Globus pallidus (tissue), 1 donor: ENCODE measurements at regions not wholly inside any gene's neighbourhood (a gene's known extent, or its start where the extent isn't known, plus 50 kb on each side); places are given as distances from the start of the nearest gene placed in this dataset.
"Not testable (repeated sequence)": the region's sequence is repeated elsewhere in the genome, so short reads cannot be mapped to it uniquely, and the experiment has no call there.

ENCODE experiments used
- DNase-seq: peaks from one replicate; pipeline ENCODE4 v3.0.0-alpha.2; 2015; ENCODE audit warnings: low spot score

DNA sequence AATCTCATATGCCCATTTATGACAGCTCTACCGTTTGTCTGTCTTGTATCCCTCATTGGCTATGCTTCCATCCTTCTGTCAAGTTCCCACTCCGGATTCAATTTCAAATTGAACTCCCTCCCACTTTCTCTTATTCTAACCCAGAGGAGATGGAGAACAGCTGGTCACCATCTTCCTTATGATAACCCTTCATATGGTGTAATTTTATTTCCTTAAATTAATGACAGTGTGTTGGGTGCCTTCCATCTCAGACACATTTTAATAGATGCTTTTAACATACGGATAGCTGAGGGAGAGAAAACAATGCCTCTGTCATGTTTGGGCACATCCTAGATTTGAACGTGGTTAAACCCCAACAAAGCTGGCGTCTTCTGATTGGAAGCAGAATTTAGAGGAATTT lies 103.0 kb upstream of the PLXNA2 start:
- no peak for DNase-seq

DNA sequence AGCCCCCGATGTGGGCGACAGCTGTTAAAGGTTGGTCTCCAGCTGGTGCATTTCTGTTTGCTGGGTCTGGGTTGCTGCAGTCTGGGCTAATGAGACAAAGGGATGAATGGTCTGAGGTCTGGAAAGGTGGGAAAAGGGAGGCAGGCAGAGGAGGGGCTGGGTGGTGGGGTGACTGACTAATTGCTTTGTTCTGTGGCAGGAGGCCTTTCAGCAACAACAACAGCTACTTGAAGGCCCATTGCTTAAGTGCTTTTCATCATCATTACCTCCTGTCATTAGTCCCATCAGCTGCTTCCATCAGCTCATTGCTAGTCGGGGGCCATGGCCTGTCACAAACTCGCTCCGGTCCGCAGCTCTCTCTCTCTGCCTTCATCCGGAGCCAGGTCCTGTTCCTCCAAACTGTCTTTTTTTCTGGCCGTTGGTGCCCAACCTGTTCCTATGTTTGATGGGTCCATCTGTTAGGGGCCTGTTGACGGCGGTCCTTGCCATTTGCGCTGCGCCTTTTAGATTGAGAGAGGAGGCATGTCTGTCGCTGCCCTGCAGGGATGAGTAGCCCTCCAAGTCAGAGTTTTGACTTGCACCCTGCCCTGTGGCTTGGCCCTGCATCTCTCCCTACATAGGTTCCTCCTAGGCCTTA lies 105.6 kb upstream of the PLXNA2 start:
- DNase-seq, result no peak

DNA sequence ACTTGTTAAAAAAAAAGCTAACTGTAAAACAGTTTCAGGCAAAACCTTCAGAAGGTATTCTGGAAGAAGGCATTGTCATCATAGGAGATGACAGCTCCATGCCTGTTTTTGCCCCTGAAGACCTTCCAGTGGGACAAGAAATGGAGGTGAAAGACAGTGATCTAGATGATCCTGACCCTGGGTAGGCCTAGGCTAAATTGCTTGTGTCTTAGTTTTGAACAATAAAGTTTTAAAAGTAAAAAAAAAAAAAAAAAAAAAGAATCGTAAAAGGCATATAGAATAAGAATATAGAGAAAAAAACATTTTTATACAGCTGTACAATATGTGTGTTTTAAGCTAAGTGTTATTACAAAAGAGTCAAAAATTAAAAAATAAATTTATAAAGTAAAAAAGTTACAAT lies 106.6 kb upstream of the PLXNA2 start:
- DNase-seq, result no peak

DNA sequence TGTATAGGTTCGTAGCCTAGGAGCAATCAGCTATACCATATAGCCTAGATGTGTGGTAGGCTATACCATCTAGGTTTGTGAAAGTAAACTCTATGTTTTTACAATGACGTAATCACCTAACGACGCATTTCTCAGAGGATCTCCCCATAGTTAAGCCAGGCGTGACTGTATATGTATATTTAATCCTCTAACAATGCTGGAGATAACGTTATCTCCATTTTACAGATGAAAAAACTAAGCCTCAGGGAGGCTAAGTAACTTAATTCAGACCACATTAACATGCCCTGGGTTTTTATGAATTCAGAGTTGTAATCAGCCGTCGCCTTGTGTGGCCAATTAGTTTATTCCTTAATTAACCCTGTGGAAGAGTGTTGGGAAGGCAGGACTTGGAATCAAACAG lies 107.7 kb upstream of the PLXNA2 start:
- DNase-seq, result no peak

DNA sequence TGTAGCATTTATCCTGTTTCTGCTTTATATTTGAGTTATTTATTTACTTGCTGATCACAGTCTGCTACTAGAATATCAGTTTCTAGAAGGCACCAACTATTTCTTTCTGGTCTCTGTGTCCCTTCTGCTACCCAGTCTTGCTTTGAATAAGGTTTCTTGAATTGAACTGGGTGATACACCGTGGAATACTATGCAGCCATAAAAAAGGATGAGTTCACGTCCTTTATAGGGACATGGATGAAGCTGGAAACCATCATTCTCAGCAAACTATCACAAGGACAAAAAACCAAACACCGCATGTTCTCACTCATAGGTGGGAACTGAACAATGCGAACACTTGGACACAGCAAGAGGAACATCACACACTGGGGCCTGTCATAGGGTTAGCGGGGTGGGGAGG lies 109.6 kb upstream of the PLXNA2 start:
- DNase-seq, result not testable (repeated sequence)

DNA sequence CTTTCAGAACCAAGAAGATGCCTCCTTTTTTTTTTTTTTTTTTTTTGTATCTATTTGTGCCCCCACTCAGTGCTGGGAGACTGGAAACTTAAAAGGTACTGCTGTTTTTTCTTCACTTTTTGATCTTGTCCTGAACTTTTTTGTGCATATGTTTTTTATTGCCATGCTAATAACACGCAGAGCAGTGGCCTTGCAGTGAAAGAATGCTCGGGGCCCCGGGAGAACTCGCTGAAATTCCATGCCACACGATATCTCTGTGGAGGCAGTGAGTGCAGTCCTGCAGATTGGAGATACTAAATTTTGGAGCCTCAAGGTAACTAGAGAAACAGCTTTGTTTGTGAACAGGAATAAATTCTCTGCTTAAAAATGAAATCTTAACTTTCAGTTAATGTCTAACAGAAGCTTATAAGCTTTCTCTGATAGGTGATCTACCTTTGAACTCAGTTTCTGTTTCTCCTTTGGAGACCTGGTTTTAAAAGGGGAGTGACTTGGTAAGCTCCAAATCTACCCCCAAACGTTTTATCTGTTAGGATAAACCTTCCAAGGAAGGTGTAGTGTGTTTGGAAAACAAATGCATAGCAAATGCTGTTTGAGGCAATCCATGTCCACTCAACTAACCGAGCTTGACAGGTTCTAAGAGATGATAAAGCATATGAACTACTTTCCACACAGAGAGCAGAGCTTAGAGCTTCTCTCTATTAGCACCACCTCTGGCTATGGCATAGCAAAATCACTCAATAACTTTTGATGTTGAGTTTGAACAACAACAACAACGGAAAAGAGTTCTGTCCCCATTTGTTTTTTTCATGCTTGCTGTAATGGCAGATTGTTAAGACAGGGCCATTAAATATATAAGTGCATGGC lies 113.7 kb upstream of the PLXNA2 start:
- no peak for DNase-seq

DNA sequence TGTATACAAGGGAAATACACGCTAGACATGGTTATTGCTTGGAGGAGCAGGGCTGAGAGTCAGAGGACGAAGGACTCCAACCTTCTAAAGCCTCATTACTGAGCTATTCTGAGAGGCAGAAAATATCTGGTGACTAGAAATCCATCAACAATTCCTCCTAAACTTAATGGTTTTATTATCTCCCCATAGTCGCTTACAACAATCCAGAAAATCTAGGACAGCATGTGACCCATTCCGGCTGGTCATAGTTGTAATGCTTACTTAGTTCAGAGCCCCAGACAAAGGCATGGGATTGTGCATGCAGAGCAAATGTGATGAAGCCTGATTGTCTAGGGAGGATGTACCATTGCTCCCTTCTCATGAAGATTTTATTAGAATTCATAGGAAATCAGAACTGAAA lies 114.5 kb upstream of the PLXNA2 start:
- DNase-seq, result no peak

DNA sequence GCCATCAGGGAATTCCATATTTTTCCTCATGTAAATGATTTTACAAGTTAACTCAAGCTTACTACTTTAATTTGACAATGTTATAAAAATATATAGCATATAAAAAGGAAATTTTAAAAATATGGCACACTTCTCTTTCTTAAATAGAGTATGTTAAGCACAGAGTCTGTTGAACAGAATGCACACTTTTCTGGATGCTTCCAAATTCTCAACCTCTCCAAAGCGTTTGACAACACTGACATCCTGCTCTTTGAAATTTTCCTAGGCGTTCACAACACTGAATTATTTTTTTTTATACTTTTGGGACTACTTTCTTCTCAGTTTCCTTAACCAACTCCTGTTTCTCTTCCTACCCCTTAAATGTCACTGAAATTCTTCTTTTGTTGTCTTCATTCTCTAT lies 117.8 kb upstream of the PLXNA2 start:
- no peak for DNase-seq

DNA sequence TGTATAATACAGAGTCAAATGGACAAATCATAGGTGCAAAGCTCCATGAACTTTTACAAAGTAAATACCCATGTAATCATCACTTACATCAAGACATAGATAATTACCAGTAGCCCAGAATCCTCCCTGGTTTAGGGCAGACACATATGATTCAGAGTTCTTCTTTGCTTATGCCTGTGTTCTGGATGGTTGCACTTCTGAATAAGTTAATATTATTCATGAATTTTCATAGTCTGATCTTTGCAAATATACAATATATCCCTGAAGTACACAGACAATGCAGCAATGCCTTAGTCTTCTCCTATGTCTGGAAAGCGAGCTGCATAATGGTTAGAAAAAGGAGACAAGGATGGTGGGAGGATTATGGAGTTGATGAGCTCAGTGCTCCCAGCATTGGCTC lies 122.4 kb upstream of the PLXNA2 start:
- no peak for DNase-seq

DNA sequence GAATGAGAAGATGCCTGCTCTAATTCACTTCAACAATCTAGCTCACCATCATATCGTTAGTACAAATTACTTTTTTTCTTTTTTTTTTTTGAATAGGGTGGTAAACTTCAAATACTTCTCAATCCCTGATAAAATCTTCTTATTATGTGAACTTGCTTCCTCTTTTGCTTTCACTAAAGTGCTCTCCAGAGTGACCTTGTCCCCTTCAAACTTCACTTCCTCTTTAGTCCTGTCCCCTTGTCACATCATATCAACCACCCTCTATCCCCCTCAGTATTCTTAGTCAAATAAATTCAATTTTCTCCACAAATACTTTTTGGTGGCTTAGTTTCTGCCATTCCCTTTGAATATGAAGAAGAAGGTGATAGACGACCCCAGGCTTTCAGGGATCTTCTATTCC lies 124.9 kb upstream of the PLXNA2 start:
- no peak for DNase-seq

DNA sequence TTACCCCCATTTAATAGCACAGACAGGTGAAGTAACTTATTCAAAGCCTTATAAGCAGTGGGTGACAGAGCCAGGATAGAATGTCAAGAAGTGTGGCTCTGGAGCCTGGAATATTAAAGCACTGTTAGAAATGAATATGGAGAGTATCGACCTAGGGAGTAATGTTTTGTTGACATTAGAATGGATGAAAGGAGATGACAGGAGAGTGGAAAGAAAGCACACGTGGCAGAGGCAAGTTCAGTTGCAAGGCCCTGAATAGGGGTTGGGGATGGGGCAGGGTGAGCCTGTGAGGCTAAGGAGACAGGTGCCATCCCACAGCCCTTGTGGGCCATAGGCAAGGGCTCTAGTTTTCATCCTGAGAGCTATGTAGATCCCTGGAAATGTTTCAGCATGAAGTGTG lies 125.5 kb upstream of the PLXNA2 start:
- DNase-seq, result no peak

DNA sequence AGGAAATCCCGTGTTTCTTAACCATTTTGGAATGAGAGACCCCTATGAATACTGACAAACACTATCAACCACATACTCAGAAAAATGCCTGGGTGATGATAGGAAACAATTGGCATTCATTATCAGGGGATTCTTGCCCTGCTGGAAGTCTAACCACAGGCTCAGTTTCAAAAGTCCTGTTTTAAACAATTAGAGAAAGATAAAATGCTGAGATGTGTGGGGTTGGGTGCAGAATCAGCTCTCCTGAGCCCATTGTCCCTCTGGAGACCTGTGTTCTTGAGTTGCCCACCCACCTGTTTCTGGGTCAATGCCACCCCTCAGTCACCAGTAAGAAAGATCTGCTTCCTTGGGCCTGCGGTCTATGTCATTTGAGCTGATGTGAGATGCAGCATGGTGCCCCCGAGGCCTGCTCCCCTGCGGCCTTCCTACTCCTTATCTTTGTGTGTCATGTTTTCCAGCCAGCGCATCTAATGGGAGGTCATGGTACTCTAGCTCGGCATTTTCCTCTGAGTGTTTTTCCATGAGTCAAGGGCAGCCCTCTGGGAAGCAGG lies 130.3 kb upstream of the PLXNA2 start:
- no peak for DNase-seq

DNA sequence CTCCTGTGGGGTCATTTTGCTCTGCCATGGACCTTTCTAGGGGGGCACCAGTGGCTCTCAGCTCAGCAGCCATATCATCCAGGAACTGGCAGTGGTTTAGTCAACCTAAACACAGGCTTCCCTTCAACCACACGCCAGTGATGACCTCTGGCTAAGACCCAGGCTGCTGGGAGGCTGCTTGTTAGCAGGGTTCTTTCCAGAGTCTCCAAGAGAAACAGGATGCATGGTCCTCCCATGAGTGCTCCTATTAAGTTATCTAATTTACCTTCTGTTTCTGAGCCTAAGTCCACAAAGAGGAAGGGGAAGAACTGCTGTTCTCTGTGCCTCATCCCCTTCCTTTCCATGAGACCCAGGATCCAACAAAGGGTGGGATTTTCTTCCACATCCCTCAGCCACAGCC lies 137.3 kb upstream of the PLXNA2 start:
- DNase-seq, result no peak

DNA sequence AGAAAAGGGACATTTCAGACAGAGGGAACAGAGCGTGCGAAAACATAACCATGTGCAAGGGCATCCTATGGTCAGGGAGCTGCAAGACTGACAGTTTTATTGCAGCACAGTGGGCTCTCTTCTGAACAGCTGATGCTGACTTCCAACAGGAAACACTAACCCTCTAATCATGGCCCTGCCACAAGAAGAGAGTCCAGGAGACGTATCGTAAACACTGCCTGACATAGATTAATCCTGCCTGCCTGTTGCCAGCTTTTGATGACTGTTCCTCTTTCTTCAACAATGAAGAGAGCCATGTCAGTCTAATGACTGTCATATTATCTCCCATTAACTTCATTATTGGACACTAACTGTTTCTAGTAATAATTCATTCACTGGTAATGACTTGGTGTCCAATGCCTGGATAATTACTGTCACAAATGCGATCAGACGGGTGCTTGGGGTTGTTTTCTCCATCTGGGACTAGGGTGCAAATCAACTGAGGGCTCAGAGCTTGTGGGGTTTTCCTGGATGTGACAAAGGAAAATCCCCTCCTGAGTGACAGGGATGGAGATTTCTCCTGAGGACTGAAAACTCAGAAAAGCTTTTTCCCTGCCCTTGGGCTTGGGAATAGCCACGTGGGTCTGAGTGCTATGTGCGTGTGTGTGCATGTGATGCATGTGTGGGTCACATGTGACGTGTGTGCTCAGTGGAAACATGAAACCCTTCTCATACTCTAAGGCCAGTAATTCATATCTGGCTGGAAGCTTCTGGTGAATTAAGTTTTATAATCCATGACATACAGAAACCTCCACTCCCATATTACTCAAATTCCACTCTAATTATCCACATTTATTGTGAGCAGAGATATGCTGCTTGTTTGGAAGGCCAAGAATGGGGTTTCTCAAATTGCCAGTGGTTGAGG lies 144.0 kb upstream of the PLXNA2 start:
- no peak for DNase-seq

DNA sequence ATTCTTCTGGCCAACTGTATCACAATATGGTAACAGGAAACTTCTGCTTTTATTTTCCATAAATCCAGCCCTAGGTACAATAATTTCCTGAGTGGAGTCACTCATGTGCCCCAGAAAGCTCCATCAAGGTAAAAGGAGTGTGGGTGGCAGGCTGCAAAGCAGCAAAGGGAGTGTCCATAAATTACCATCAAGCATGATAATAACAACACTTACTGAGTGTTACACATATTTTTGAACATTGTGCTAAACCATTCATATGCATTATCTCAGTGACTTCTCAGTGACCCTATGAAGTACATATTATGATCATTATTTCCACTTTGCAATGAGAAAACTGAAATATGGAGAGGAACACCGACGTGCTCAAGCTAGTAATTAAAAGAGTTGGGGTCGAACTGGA lies 149.2 kb upstream of the PLXNA2 start:
- DNase-seq, result no peak

DNA sequence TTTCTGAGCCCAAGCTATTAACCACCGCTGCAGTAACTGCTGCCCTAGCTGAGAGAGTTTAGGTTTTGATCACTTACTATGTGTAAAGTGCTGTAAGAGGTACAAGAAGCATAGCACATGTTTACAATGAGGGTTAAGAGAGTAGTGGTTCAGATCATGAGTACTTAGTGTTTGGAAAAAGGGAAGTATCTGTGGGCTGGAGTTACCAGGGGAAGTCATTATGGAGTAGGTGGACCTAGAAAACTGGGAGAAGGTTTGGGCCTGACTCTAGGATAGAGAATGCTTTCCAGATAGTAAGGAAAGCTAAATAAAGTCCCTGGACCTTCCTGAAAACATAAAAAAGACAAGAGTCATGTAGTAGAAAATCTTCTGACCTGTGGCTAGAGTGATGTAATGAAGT lies 149.6 kb upstream of the PLXNA2 start:
- no peak for DNase-seq

DNA sequence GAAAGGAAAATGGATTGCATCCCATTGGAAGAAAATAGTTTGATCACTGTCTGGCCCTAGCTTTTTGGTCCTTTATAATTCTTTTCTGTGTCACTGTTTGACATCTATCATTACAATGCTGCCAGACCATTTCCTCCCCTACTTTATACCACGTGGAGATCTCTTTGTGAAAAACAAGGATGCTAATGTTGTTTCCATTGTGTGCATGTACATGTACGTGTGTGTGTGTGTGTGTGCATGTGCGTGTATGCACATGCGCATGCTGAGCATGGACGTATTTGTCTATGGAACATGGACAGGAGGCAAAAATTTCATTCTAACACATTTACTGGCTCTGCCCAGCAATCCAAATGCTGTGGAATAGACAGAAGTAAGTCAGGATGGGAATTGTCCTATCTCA lies 153.1 kb upstream of the PLXNA2 start:
- DNase-seq, result no peak

DNA sequence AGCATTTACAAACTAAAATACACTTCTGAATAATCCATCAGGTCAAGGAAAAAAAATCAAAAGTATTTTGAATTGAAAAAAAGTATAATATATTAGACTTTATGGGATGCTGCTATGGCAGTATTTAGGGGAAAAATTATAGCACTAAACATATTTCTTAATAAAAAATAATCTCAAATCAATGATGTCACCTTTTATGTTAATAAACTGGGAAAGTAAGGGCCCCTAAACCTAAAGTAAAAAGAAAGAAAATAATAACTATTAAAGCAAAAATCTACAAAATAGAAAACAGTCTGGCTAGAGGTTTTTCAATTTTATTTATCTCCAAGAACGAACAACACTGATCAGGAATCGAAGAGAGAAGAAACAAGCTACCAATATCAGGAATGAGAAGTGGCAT lies 160.8 kb upstream of the PLXNA2 start:
- DNase-seq, result no peak

DNA sequence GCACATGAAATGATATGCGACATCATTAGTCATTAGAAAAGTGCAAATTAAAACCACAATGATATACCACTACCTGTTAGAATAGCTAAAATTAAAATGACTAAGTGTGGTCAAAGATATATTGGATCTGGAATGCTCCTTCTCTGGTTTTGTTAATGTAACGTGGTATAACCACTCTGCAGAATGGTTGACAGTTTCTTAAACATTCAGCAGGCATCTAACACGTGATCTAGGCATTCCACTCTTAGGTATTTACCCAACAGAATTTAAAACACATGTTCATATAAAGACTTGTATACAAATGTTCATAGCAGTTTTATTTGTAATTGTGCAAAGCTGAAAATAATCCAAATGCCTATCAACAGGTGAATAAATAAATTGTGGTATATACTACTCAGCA lies 165.0 kb upstream of the PLXNA2 start:
- no peak for DNase-seq

DNA sequence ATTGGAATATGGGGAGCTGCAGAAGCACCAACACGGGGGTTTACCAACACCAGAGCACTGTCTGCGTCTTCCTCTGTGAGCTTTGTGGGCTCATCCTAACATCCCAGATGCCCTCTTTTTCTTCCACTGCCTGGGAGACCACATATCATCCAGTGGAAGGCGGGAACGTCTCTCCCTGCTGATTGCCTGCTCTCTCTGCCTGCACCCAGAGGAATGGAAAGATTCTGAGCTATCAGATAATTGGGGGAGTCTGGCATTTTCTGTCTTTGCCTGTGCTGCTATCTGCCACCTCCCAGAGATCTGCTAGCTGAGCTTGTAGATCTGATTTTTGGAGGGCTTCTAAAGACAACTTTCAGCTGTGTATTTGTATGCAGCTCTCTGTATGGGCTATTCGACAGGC lies 166.2 kb upstream of the PLXNA2 start:
- no peak for DNase-seq

DNA sequence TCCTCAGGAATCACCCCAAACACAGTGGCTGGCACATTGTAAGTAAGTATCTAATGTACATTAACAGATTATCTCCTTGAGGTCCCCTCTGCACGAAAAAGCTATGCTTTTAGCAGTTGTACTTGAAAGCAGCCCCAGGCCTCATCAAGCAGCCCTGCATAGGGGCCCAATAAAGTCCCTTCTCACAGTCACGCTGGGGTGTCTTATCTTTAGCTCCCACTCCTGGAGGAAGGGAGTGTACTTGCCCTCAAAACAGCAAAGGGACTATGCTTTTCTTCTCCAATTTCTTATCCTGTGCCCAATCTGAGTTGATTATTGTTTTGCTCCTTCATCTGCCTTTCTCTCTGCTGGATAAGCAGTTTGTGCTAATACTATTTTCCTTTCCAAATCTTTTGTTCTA lies 168.8 kb upstream of the PLXNA2 start:
- DNase-seq, result no peak

DNA sequence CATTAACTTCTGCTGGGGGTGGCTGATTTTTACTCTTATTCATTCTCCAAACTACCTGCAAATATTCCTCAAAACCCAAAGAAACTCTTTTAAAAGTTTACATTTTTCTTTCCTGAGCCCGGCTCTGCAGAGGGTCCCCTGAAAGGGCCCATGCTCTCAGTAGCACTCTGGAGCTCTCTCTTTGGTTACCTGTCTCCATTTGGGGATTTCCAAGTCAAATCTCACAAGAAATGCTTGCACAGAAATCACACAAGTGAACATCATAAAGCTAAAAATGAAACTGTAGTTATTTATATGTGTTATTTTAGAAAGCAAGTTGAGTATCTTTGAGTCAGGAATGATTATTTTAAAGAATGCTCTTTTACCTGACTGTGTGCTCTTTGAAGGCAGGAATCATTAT lies 174.5 kb upstream of the PLXNA2 start:
- DNase-seq, result no peak
